ENCODE measurements at regions not wholly inside any gene's neighbourhood (a gene's known extent, or its start where the extent isn't known, plus 50 kb on each side); places are given as distances from the start of the nearest gene placed in this dataset.

DNA sequence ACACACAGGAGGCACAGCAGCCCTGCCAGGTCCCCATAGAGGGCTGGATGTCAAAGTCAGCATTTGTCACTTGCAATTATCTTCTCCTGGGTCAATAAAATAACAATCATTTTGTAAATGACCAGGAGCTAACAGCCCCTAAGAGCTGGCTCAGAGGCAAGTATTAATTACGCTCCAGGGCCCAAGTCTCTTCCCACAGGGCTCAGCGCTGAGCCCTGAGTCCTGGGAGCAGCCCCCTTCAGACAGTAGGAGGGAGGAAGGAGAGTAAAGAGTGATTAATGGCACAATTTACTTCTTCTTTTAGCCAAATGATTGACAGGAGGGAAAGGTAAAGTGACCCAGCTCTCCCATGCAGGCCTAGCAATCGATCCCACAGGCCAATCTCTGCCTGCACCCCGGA, 99.0 kb upstream of the DRD2 start:
- Histone ChIP-seq H3K56ac (replicated peaks; ENCODE audit: insufficient read length, low read depth, low read length) (no peak overlapping the region), H3K4me2 (ENCODE audit: insufficient read depth in 1 of 2, low read depth in 2 of 2, low read length in 2 of 2) (no peak overlapping the region), H3K79me2 (ENCODE audit: control insufficient read depth in 1 of 2, insufficient read depth in 2 of 2, low read length in 2 of 2) (no peaks in the 10 kb centered on the region), H2BK12ac (ENCODE audit: low read depth, low read length) (no peak overlapping the region), H3K4ac (replicated peaks; ENCODE audit: insufficient read length, low read depth, low read length) (no peak overlapping the region), H3K27me3 (replicated peaks in 1 of 4; ENCODE audit: control insufficient read depth in 3 of 4, extremely low read depth in 1 of 4, insufficient read depth in 3 of 4, low read length in 3 of 4) (no peaks in the 10 kb centered on the region), H3K4me3 (ENCODE audit: extremely low read depth in 1 of 4, insufficient read depth in 2 of 4, low read depth in 3 of 4, low read length in 4 of 4) (no peak overlapping the region), H3K9me3 (ENCODE audit: insufficient read depth in 2 of 2, low read depth in 1 of 2, low read length in 1 of 2) (no peaks in the 10 kb centered on the region), H3K9ac (replicated peaks in 1 of 4; ENCODE audit: extremely low read depth in 1 of 4, low read depth in 3 of 4, low read length in 3 of 4) (no peak overlapping the region), H3K23ac (ENCODE audit: insufficient read length) (no peak overlapping the region), H4K5ac (ENCODE audit: insufficient read length, low read depth, low read length) (no peak overlapping the region), H3K79me1 (ENCODE audit: low read depth, low read length) (no peaks in the 10 kb centered on the region), H4K91ac (replicated peaks; ENCODE audit: insufficient read length, low read length) (no peak overlapping the region), H3K14ac (ENCODE audit: insufficient read length) (no peak overlapping the region), H4K20me1 (replicated peaks in 1 of 2; ENCODE audit: control insufficient read depth in 1 of 2, insufficient read depth in 2 of 2, low read length in 2 of 2) (no peaks in the 10 kb centered on the region), H3K27ac (ENCODE audit: low read depth, low read length) (no peak overlapping the region), H2BK120ac (replicated peaks; ENCODE audit: low read depth, low read length) (no peak overlapping the region), H3K4me1 (replicated peaks in 1 of 4; ENCODE audit: control insufficient read depth in 3 of 4, insufficient read depth in 4 of 4, low read length in 3 of 4) (peaks cover 5 to 17% (median 10%) of the 10 kb centered on the region in 4 experiments), H2AK5ac (ENCODE audit: low read depth, low read length) (no peak overlapping the region), H2BK20ac (ENCODE audit: low read length) (no peak overlapping the region), H2AFZ (ENCODE audit: low read length) (0 out of 2 replicates have a peak overlapping the region, but pooled peaks have one; percentile 26), H3K18ac (ENCODE audit: extremely low read depth, low read length) (no peak overlapping the region), H3K36me3 (ENCODE audit: control insufficient read depth in 2 of 4, insufficient read depth in 4 of 4, low read length in 3 of 4) (no peaks in the 10 kb centered on the region), H4K8ac (ENCODE audit: extremely low read depth, insufficient read depth, low read length) (no peak overlapping the region), H2BK15ac (ENCODE audit: low read length) (no peak overlapping the region), H3K23me2 (ENCODE audit: low read depth, low read length) (peaks cover 5% of the 10 kb centered on the region; the same call in 1 of the 2 replicates), H2BK5ac (ENCODE audit: low read depth, low read length) (no peak overlapping the region)
- FAIRE-seq (no peak), DNase-seq (ENCODE audit: low read depth in 1 of 2, low spot score in 2 of 2) (no peak)
- no peak for TF ChIP-seq SP1 (IDR thresholded peaks at IDR 0.05; ENCODE audit: low read depth, low read length)
- no peak for TF ChIP-seq BACH1 (IDR thresholded peaks at IDR 0.05; ENCODE audit: low read length)
- TF ChIP-seq RNF2 (IDR thresholded peaks at IDR 0.05; ENCODE audit: borderline replicate concordance, low read depth, low read length, missing control alignments, poor library complexity, severe bottlenecking), result no peak
- TF ChIP-seq SRF (IDR thresholded peaks at IDR 0.05; ENCODE audit: low read depth, low read length), result no peak
- no peak for TF ChIP-seq POU5F1 (IDR thresholded peaks at IDR 0.05; ENCODE audit: low read depth, low read length)
- no peak for TF ChIP-seq BCL11A (IDR thresholded peaks at IDR 0.05; ENCODE audit: low read depth in 2 of 2, low read length in 2 of 2)
- TF ChIP-seq YY1 (IDR thresholded peaks at IDR 0.05; ENCODE audit: low read depth, low read length), result no peak
- 95% methylated on average over 4 of the region's 4 CpGs; no CpG with 5 or more reads in 1 of the 2 experiments for WGBS, 2 experiments (ENCODE audit: extremely low coverage in 1 of 2, insufficient coverage in 1 of 2, insufficient read length in 1 of 2, insufficient replicate concordance in 2 of 2, low coverage in 1 of 2, low lambda C conversion rate in 2 of 2, missing lambda C conversion rate in 1 of 2)
- POLR2A ChIA-PET (ENCODE audit: partially characterized antibody), result interaction anchor here (1.6 kb wide), 1 partner anchor 11 kb away, joined by 3 read pairs; no protein-coding TSS in a partner anchor
- CTCF ChIA-PET (ENCODE audit: partially characterized antibody), result interaction anchor here (1.0 to 2.3 kb wide), 5 partner anchors 8 to 67 kb away, joined by 3 to 6 read pairs (median 4); no protein-coding TSS in a partner anchor

All from H1 (cell line).